ENCODE measurements at regions not wholly inside any gene's neighbourhood (a gene's known extent, or its start where the extent isn't known, plus 50 kb on each side); places are given as distances from the start of the nearest gene placed in this dataset.

DNA sequence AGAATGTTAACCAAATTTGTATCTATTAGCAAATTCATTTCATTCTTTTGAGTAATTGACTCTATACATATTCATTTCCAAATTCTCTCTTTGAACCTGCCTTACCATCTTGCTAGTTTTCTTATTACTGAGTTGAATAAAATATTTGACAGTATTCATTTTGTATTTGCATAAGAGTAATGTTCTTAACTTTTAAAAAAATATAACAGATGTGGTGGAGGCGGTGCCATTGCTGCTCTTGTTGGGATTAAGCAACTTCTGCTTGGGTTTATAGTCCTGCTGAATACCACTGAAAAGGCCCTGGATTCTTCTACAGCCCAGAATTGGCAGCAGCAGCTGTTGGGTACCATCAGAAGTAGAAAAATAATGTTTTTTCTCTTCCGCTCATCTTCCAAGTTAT is 148.9 kb upstream of the PEX5L start:
- DNase-seq = no peak
- Histone ChIP-seq H3K9me3 (no peaks in the 10 kb centered on the region), H3K27me3 (replicated peaks in 1 of 7) (no peaks in the 10 kb centered on the region), H3K36me3 (no peaks in the 10 kb centered on the region), H3K4me3 (no peak overlapping the region), H3K4me1 (no peaks in the 10 kb centered on the region), H3K27ac (no peak overlapping the region)
- intact Hi-C loops (cut with DNase I; ENCODE audit: low total_unique reads) = no loop called here
- TF ChIP-seq CTCF (IDR thresholded peaks at IDR 0.05 in 8 of 11, conservative IDR thresholded peaks at IDR 0.05 in 3 of 11) (no peak), POLR2A (IDR thresholded peaks at IDR 0.05) (no peak), POLR2AphosphoS5 (IDR thresholded peaks at IDR 0.05) (no peak)
- 85 to 93% (median 88%) methylated on average over 2 of the region's 2 CpGs for whole genome bisulfite sequencing, 5 donors

GRCh38 chr3:180188512-180189309 is 152.0 kb upstream of the PEX5L start:
- no peak for TF ChIP-seq POLR2AphosphoS5 (IDR thresholded peaks at IDR 0.05)
- TF ChIP-seq CTCF (IDR thresholded peaks at IDR 0.05 in 8 of 11, conservative IDR thresholded peaks at IDR 0.05 in 3 of 11) = no peak
- TF ChIP-seq POLR2A (IDR thresholded peaks at IDR 0.05) = no peak
- intact Hi-C loops (cut with DNase I; ENCODE audit: low total_unique reads) = no loop called here
- WGBS, 5 donors = 15 to 62% (median 46%) methylated on average over 2 of the region's 2 CpGs
- no peak overlapping the region for H3K27ac ChIP-seq
- DNase-seq = no peak
- H3K4me1 ChIP-seq = no peaks in the 10 kb centered on the region
- H3K9me3 ChIP-seq = no peaks in the 10 kb centered on the region
- H3K36me3 ChIP-seq = no peaks in the 10 kb centered on the region
- H3K4me3 ChIP-seq = no peak overlapping the region
- no peaks in the 10 kb centered on the region for H3K27me3 ChIP-seq (replicated peaks in 1 of 7)

DNA sequence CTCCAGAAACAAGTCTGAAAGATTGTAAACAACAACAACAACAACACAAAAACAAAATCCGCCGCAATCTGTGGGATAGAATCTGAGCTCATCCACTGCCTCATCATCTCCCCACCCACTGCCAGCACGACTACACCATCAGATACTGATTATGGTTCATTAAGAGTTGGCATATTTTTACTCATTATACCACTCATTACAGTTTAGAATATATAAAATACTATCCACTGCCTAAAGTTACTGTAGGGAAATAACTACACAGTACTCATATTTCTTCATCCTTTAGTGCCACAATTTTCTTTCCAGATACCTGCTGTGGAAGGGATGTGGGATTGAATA is 152.5 kb upstream of the PEX5L start:
- no peaks in the 10 kb centered on the region for H3K9me3 ChIP-seq
- H3K27me3 ChIP-seq (replicated peaks in 1 of 7) = no peaks in the 10 kb centered on the region
- DNase-seq = no peak
- no peaks in the 10 kb centered on the region for H3K36me3 ChIP-seq
- intact Hi-C loops (cut with DNase I; ENCODE audit: low total_unique reads) = no loop called here
- H3K4me1 ChIP-seq = no peaks in the 10 kb centered on the region
- TF ChIP-seq CTCF (IDR thresholded peaks at IDR 0.05 in 8 of 11, conservative IDR thresholded peaks at IDR 0.05 in 3 of 11) (no peak), POLR2A (IDR thresholded peaks at IDR 0.05) (no peak), POLR2AphosphoS5 (IDR thresholded peaks at IDR 0.05) (no peak)
- no peak overlapping the region for H3K4me3 ChIP-seq
- no peak overlapping the region for H3K27ac ChIP-seq
- 73 to 84% (median 78%) methylated on average over 3 of the region's 3 CpGs for WGBS, 5 donors

- Histone ChIP-seq H3K4me3 (no peak overlapping the region), H3K9me3 (no peaks in the 10 kb centered on the region), H3K27me3 (replicated peaks in 1 of 7) (no peaks in the 10 kb centered on the region), H3K4me1 (no peaks in the 10 kb centered on the region), H3K36me3 (no peaks in the 10 kb centered on the region), H3K27ac (no peak overlapping the region)
- 86 to 98% (median 88%) methylated on average over 1 of the region's 1 CpG for WGBS, 5 donors
- intact Hi-C loops (cut with DNase I; ENCODE audit: low total_unique reads) = no loop called here
- TF ChIP-seq CTCF (IDR thresholded peaks at IDR 0.05 in 8 of 11, conservative IDR thresholded peaks at IDR 0.05 in 3 of 11) = no peak
- no peak for TF ChIP-seq POLR2A (IDR thresholded peaks at IDR 0.05)
- TF ChIP-seq POLR2AphosphoS5 (IDR thresholded peaks at IDR 0.05) = no peak
- no peak for DNase-seq
Observed at GRCh38 chr3:180196658-180197057, 159.9 kb upstream of the PEX5L start.
